Astrocyte of the cerebellum (primary cell): ENCODE measurements at regions not wholly inside any gene's neighbourhood (a gene's known extent, or its start where the extent isn't known, plus 50 kb on each side); places are given as distances from the start of the nearest gene placed in this dataset.

Experiments used
- DNase-seq: peaks from one replicate; pipeline ENCODE4 v3.0.0-alpha.2; 2011; ENCODE audit warnings: low read depth
- H3K4me3 ChIP-seq: 2 replicates; pipeline ENCODE4 v1.5.1; 2011; ENCODE audit warnings: mild to moderate bottlenecking, low read depth, low read length, moderate library complexity
- CTCF ChIP-seq: IDR thresholded peaks from 2 replicates; pipeline ENCODE4 v1.5.1; 2012; ENCODE audit warnings: low read length, low read depth, moderate library complexity, mild to moderate bottlenecking; ENCODE audit errors: missing control alignments
- in situ Hi-C: cut with HindIII; loops from 2 replicates; pipeline ENCODE4 v1.10.0; 2017; ENCODE audit warnings: low sequenced_read_pairs

GRCh38 chr3:68220832-68221231 lies 566.4 kb upstream of the SUCLG2 start:
- DNase-seq = no peak
- in situ Hi-C loops = no loop called here
- no peak for TF ChIP-seq CTCF
- no peak overlapping the region for H3K4me3 ChIP-seq

GRCh38 chr3:68211637-68212036 lies 557.2 kb upstream of the SUCLG2 start:
- TF ChIP-seq CTCF = no peak
- in situ Hi-C loops = no loop called here
- no peak overlapping the region for H3K4me3 ChIP-seq
- DNase-seq = no peak

GRCh38 chr3:68210635-68211034 lies 556.2 kb upstream of the SUCLG2 start:
- DNase-seq = no peak
- in situ Hi-C loops = no loop called here
- no peak overlapping the region for H3K4me3 ChIP-seq
- TF ChIP-seq CTCF = no peak

- H3K4me3 ChIP-seq = no peak overlapping the region
- TF ChIP-seq CTCF = no peak
- no peak for DNase-seq
- in situ Hi-C loops = no loop called here
These were observed 552.9 kb upstream of the SUCLG2 start for GRCh38 chr3:68207327-68207726.

- TF ChIP-seq CTCF = no peak
- no peak for DNase-seq
- in situ Hi-C loops = no loop called here
- no peak overlapping the region for H3K4me3 ChIP-seq
These were observed 552.2 kb upstream of the SUCLG2 start for GRCh38 chr3:68206524-68207117.

- no peak for DNase-seq
- no peak overlapping the region for H3K4me3 ChIP-seq
- in situ Hi-C loops = no loop called here
- TF ChIP-seq CTCF = no peak
These were observed 532.3 kb upstream of the SUCLG2 start for GRCh38 chr3:68186733-68187132.
